DMS114 treated with DMSO at 0.1 percent for 48 hours (cell line): ENCODE measurements at regions not wholly inside any gene's neighbourhood (a gene's known extent, or its start where the extent isn't known, plus 50 kb on each side); places are given as distances from the start of the nearest gene placed in this dataset.

Source experiments
- DNase-seq: peaks from one replicate; lab custom pipeline; 2025; ENCODE audit not compliant: unreplicated experiment; lab: John Stamatoyannopoulos, UW

GRCh38 chr2:215668378-215668775, 232.5 kb upstream of the FN1 start:
- DNase-seq: no peak

- no peak for DNase-seq
These were observed 231.9 kb upstream of the FN1 start for GRCh38 chr2:215667585-215668377.

DNA sequence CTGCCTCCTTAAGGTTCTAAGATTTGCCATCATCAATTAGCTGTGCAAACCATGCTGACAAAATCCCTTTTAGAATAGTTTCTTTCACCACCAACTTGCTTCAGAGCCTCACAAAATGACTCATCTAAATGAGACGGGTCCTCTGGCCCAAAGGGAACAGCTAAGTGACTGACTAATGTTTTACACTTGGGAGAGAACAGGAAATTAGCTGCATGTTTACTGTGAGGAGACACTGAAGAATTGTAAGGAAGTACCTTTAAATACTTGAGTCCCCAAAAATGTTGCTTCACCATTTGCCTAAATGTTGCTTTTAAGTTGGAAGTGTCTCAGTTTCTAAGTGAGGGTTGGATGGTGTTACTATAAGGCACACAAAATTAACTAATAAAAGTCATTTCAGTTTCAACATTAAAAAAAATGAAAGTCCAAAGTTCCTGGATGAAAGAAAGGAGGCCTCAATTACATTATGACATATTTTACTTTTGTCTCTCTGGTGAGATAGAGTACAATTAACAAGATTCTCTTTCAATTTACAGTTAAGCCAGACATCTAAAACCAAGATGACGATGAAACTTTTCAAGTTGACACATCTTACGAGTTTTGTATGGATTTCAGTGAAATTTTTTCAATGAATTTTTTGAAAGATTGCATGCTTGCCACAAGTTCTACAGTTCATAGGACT, 229.1 kb upstream of the FN1 start:
- no peak for DNase-seq

DNA sequence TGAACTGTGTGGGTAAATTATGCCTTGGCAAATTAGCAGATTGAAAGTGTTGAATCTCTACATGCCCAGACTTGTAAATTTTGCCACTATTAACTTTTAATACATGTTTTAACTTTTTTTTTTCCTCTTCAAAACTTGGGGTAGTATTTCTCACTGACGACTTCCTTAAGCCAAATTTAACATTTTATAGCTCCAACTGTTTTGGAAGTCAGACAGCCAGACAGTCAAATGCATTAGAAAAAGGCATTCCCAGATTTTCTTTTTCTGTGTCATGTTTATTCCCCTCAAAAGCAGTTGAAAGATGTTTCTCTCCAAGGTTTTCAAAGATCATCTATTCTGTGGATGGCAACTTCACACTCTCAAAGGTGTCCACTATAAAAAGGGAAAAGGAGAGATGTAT, 226.8 kb upstream of the FN1 start:
- no peak for DNase-seq

DNA sequence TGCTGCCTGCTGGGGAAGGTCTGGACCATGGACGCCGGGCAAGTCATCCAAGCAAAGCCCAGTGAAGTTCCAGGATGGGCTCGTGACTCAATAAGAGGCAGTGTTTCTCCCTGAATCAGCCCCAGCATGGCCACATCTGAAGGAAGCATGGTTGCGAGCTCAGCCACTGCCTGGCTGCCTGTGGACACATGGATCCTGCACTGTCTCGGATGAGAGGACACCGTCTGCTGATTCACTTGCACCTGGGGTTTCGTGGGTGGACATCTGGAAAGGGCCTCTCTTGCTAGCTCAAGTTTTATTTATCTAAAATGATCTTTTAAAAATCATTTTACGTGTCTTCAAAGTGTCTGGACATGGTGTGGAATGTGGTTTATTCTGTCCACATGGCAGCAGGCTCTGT, 224.8 kb upstream of the FN1 start:
- no peak for DNase-seq

DNA sequence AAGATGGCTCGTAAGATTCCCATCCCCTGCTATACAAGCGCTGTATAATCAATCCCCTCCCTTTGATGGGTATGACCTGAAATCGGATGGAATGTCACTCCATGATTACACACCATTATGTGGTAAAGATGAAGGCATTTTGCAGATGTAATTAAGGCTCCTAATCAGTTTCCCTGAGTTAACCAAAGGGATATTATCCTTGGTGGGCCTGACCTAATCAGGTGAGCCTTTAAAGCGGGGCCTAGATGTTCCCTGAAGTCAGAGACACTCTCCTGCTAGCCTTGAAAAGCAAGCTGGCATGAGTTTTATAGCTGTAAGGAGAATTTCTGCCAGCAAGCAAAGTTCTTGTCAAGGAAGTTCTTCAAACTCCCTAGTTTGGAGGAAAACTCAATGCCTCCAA, 223.8 kb upstream of the FN1 start:
- no peak for DNase-seq

DNA sequence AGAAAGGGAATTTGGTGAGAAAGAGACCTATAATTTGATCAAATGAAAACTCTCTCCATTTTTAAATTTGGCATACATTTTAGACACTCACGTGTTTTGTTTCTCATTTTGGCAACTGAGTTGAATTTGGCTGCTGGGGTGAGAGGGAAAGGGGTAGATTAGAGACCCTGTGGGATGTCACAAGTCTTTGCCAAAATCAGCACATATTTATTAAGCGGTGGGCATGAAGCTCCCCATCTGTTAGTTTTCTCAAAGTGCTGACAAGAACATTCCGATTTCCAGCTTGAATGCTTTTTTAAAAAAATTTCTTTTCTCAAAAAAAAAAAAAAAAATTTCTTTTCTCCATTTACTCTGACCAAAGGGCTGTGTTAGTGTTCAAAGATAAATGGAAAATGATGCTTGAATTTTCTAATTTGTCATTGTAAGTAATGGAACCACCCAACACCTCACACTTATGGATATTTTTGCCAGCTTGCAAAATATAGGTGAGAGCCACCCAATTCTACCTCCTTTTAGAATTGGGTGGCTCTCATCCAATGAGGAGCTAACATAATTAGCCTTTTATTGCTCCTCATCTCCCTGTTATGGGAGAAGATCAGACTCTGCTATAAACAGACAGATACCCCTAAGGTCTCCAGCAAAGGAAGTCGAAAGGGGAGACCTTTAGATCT, 222.9 kb upstream of the FN1 start:
- no peak for DNase-seq

- no peak for DNase-seq
These were observed 222.0 kb upstream of the FN1 start for GRCh38 chr2:215657844-215658243.

DNA sequence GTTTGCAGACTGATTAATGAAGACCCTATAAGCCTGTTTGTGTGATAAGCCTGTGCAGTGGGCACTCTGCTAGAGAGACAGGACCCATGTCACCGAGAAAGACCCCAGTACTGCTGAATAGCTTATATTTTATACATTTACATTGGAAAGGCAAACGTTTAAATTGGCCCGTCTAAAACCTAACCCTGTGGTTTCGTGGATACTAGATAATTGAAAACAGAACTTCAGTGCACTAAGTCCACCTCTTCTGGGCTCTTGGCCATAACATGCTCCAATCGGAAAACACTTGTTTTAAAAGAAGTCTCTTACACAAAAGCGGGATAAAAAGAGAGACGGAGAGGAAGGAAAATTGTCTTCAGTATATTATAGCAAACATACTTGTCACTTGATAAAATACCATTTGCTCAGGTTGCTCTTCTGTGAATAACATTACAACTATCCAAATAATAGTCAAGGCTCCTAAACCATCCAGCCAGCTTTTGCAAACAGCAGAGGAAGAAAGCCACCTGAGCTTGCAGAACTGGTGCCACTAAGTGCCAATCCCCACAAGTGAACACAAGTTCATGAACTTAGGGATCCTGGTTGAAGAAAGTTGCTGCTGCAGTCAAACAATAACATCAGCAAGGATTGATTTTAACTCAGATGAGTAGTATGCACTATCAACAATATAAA, 218.4 kb upstream of the FN1 start:
- no peak for DNase-seq

GRCh38 chr2:215653344-215654030, 217.6 kb upstream of the FN1 start:
- DNase-seq: no peak

DNA sequence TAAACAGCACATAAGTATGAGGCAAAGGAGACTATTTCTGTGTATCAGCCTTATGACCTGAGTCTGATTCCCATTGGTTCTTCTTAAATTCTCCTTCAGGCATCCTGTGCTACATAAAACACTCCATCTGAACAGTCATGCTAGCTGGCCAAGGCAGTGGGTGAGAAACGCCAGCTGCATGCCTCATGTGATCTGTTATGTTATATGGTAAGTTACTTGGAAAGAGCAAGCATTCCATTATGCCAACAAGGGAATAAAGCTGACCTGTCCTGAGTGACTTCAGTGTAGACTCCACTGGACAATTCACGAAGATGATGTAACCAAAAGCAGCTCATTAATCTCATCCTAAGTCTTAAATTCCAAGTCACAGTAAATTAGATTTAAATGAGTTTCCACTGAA, 216.5 kb upstream of the FN1 start:
- no peak for DNase-seq

- no peak for DNase-seq
These were observed 215.5 kb upstream of the FN1 start for GRCh38 chr2:215651412-215651811.

DNA sequence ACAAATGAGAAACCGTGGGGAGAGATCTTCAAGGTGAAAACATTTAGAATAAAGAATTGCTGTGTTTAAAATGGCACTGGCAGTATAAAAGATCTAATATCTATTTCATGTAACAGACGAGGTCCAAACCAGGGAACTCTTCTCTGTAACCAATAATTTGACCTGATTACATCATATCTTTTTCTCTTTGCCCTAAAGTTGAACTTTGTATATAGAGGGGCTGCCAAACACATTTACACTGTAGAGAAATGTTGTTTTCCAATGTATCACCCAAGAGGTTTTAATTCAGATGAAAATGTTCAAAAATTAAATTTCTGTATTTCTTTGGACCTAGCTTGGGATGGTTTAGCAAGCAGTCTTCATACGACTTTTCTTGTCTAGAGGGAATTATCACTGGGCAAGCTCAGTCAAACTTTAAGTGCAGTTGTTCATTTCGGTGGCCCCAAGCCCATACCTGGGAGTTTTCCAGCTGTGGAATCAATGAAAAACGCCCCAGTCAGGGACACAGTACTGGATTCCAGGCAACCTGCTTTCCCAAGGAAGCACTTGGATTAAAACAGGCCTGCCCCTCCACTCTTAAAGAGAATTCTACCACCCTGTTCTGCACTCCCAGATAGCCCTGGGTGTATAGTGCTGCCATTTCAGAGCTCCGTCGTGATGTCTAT, 208.5 kb upstream of the FN1 start:
- no peak for DNase-seq

GRCh38 chr2:215638687-215639086, 202.8 kb upstream of the FN1 start:
- no peak for DNase-seq

DNA sequence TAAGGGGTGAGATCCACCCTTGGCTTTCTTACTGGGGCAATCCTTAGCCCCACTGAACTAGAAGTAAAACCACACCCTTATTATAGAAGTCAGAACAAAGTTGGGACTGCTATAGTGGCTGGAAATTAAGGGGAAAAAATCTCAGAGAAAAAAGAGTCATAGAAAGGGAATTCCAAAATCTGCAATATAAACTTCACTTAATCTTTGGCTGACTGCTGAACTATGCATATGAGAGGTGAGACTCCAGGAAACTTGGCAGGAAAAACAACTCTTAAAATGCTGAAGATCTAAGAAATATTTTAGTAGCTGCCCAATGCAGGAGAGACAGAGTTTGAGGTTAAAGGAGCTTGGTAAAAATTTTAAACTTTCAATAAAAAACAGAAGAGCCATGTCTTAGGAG, 201.8 kb upstream of the FN1 start:
- no peak for DNase-seq

DNA sequence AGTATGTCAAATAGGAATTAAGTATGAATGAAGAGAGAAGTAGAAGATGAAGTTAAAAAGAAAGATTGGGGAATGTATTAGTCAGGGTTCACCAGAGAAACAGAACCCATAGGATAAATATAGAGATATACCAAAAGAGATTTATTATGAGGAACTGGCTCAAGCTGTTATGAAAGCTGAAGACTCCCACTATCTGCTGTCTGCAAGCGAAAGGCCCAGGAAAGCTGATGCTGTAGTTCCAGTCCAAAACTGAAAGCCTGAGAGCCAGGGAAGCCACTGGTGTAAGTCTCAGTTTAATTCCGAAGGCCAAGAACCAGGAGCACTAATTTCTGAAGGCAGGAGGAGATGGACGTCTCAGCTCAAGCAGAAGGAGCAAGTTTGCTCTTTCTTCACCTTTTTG, 200.9 kb upstream of the FN1 start:
- no peak for DNase-seq

DNA sequence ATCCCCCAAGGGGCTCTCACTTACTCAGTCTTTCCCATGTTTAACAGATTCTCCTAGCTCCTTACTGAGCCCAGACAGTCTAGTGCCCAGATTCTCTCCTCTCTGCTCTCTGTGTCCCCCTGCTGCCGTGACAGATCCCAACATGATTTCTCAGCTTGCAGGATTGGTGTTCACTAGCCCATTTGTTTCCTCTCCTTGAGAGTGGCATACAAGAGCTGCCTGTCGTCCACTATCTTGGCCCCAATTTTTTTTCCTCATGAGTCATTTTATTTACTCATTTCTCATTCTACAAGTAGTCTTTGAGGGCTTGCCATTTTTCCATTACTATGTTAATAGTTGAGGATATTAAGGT, 199.9 kb upstream of the FN1 start:
- DNase-seq: no peak

GRCh38 chr2:215635071-215635787, 199.4 kb upstream of the FN1 start:
- no peak for DNase-seq

DNA sequence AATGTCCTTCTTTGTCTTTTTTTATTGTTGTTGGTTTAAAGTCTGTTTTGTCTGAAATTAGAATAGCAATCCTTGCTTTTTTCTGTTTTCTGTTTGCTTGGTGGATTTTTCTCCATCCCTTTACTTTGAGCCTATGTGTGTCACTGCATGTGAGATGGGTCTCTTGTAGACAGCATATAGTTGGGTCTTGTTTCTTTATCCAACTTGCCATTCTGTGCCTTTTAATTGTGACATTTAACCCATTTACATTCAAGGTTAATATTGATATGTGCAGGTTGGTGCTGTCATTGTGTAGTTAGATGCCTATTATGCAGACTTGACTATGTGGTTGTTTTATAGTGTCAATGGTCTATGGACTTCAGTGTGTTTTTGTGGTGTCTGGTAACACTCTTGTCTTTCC, 197.5 kb upstream of the FN1 start:
- DNase-seq: no peak

DNA sequence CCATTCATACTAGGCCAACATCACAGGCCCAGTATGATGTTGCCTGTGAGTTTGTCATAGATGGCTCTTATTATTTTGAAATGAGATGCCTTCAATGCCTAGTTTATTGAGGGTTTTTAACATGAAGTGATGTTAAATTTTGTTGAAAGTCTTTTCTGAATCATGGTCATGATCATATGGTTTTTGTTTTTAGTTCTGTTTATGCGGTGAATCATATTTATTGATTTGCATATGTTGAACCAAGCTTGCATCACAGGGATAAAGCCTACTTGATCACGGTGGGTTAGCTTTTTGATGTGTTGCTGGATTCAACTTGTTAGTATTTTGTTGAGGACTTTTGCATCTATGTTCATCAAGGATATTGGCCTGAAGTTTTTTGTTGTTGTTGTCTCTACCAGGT, 195.8 kb upstream of the FN1 start:
- no peak for DNase-seq
